ENCODE measurements at regions not wholly inside any gene's neighbourhood (a gene's known extent, or its start where the extent isn't known, plus 50 kb on each side); places are given as distances from the start of the nearest gene placed in this dataset.

DNA sequence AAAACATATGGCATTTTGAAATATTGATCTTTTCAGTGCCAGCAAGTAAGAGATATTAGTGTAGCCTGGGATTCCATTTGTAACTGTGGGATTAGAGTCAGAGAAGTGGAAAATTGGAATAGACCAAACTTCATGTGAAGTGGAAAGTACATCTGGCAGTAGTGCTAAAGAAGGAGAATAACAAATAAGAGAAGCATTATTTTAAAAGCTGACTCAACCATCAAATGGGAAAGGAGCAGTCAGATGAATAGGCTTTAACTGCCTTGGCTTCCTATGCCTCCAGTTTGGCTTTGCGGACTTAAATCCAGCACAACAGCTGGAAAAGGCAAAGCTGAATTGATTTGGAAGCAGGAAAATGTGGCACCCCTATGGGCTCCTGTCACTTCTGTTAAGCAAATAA, 623.1 kb downstream of the TSN start:
- no peak for TF ChIP-seq POLR2AphosphoS5 (IDR thresholded peaks at IDR 0.05; ENCODE audit: control insufficient read depth, insufficient read depth, low read depth, low read length)
- TF ChIP-seq EP300 (IDR thresholded peaks at IDR 0.05; ENCODE audit: low read length), result no peak
- TF ChIP-seq PML (IDR thresholded peaks at IDR 0.05; ENCODE audit: low read length), result no peak
- no peak for TF ChIP-seq CBFB (CRISPR knock-in tag; IDR thresholded peaks at IDR 0.05)
- TF ChIP-seq, protein P1, sequence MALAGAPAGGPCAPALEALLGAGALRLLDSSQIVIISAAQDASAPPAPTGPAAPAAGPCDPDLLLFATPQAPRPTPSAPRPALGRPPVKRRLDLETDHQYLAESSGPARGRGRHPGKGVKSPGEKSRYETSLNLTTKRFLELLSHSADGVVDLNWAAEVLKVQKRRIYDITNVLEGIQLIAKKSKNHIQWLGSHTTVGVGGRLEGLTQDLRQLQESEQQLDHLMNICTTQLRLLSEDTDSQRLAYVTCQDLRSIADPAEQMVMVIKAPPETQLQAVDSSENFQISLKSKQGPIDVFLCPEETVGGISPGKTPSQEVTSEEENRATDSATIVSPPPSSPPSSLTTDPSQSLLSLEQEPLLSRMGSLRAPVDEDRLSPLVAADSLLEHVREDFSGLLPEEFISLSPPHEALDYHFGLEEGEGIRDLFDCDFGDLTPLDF (CRISPR knock-in tag; IDR thresholded peaks at IDR 0.05), result no peak
- no peak for TF ChIP-seq JUND (IDR thresholded peaks at IDR 0.05; ENCODE audit: borderline replicate concordance, low read depth, low read length)
- TF ChIP-seq JUND (tag; IDR thresholded peaks at IDR 0.05; ENCODE audit: borderline replicate concordance, low read depth, low read length), result no peak
- TF ChIP-seq, protein P2, sequence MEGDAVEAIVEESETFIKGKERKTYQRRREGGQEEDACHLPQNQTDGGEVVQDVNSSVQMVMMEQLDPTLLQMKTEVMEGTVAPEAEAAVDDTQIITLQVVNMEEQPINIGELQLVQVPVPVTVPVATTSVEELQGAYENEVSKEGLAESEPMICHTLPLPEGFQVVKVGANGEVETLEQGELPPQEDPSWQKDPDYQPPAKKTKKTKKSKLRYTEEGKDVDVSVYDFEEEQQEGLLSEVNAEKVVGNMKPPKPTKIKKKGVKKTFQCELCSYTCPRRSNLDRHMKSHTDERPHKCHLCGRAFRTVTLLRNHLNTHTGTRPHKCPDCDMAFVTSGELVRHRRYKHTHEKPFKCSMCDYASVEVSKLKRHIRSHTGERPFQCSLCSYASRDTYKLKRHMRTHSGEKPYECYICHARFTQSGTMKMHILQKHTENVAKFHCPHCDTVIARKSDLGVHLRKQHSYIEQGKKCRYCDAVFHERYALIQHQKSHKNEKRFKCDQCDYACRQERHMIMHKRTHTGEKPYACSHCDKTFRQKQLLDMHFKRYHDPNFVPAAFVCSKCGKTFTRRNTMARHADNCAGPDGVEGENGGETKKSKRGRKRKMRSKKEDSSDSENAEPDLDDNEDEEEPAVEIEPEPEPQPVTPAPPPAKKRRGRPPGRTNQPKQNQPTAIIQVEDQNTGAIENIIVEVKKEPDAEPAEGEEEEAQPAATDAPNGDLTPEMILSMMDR (IDR thresholded peaks at IDR 0.05 in 2 of 3, conservative IDR thresholded peaks at IDR 0.05 in 1 of 3; ENCODE audit: insufficient read depth in 2 of 3, low read depth in 1 of 3, low read length in 3 of 3), result no peak
- TF ChIP-seq CEBPB (tag; IDR thresholded peaks at IDR 0.05), result no peak
- no peak for TF ChIP-seq SMARCA4 (IDR thresholded peaks at IDR 0.05)
- TF ChIP-seq, protein P3, sequence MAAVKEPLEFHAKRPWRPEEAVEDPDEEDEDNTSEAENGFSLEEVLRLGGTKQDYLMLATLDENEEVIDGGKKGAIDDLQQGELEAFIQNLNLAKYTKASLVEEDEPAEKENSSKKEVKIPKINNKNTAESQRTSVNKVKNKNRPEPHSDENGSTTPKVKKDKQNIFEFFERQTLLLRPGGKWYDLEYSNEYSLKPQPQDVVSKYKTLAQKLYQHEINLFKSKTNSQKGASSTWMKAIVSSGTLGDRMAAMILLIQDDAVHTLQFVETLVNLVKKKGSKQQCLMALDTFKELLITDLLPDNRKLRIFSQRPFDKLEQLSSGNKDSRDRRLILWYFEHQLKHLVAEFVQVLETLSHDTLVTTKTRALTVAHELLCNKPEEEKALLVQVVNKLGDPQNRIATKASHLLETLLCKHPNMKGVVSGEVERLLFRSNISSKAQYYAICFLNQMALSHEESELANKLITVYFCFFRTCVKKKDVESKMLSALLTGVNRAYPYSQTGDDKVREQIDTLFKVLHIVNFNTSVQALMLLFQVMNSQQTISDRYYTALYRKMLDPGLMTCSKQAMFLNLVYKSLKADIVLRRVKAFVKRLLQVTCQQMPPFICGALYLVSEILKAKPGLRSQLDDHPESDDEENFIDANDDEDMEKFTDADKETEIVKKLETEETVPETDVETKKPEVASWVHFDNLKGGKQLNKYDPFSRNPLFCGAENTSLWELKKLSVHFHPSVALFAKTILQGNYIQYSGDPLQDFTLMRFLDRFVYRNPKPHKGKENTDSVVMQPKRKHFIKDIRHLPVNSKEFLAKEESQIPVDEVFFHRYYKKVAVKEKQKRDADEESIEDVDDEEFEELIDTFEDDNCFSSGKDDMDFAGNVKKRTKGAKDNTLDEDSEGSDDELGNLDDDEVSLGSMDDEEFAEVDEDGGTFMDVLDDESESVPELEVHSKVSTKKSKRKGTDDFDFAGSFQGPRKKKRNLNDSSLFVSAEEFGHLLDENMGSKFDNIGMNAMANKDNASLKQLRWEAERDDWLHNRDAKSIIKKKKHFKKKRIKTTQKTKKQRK (IDR thresholded peaks at IDR 0.05; ENCODE audit: borderline replicate concordance, low read depth, low read length), result no peak
- TF ChIP-seq ZC3H4 (CRISPR knock-in tag; IDR thresholded peaks at IDR 0.05; ENCODE audit: borderline replicate concordance), result no peak
- TF ChIP-seq RBM14 (IDR thresholded peaks at IDR 0.05; ENCODE audit: borderline replicate concordance, insufficient read depth, low read depth, low read length), result no peak
- TF ChIP-seq, protein P4, sequence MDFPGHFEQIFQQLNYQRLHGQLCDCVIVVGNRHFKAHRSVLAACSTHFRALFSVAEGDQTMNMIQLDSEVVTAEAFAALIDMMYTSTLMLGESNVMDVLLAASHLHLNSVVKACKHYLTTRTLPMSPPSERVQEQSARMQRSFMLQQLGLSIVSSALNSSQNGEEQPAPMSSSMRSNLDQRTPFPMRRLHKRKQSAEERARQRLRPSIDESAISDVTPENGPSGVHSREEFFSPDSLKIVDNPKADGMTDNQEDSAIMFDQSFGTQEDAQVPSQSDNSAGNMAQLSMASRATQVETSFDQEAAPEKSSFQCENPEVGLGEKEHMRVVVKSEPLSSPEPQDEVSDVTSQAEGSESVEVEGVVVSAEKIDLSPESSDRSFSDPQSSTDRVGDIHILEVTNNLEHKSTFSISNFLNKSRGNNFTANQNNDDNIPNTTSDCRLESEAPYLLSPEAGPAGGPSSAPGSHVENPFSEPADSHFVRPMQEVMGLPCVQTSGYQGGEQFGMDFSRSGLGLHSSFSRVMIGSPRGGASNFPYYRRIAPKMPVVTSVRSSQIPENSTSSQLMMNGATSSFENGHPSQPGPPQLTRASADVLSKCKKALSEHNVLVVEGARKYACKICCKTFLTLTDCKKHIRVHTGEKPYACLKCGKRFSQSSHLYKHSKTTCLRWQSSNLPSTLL (IDR thresholded peaks at IDR 0.05), result no peak
- no peak for TF ChIP-seq NUFIP1 (IDR thresholded peaks at IDR 0.05; ENCODE audit: partially characterized antibody)
